Ecto neural progenitor cell (in vitro differentiated cells): ENCODE measurements at regions not wholly inside any gene's neighbourhood (a gene's known extent, or its start where the extent isn't known, plus 50 kb on each side); places are given as distances from the start of the nearest gene placed in this dataset.
"Not testable (repeated sequence)": the region's sequence is repeated elsewhere in the genome, so short reads cannot be mapped to it uniquely, and the experiment has no call there.

Experiments used
- DNase-seq: peaks from one replicate; pipeline ENCODE4 v3.0.0-alpha.2; 2018; ENCODE audit warnings: low spot score

GRCh38 chr14:56351861-56352260 is 227.7 kb upstream of the TMEM260 start:
- no peak for DNase-seq

DNA sequence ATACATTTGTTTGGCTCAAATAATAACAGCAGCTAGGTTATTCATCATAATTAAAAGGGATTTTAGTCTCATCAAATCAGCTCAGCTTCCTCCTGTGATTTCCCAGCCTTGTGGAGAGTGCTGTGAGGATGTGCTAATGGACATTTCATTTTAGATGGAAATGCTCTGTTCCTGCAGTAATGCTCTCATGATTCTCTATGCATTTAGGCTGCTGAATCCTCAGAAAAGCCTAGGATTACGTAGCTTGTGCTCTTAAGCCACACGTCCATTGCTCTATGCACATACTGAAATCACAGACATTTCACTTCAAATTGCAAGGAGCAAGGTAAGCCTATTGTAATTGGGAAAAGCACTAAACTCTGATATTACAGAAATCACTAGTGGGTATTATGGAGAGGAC is 226.6 kb upstream of the TMEM260 start:
- no peak for DNase-seq

DNA sequence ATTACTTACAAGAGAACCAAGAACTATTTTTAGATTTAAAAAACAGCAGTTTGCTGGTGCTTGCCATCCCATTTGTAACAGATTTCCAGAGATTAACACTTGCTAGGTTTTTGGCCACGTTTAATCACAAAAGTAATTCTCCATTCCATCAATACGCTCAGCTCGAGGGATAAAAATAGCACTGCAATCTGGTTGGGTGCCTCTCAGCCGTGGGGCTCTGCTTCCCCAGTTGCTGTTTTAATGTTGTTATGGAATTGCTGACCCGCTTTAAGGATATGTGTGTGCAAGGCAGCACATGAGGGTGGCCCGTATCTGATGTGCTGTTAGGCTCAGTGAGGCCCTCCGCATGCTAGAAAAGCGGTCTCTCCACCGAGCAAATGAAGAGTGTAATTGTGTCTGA is 222.2 kb upstream of the TMEM260 start:
- no peak for DNase-seq

- DNase-seq, result no peak
Observed at GRCh38 chr14:56358275-56358674, 221.3 kb upstream of the TMEM260 start.

- no peak for DNase-seq
Observed at GRCh38 chr14:56358851-56359614, 220.6 kb upstream of the TMEM260 start.

DNA sequence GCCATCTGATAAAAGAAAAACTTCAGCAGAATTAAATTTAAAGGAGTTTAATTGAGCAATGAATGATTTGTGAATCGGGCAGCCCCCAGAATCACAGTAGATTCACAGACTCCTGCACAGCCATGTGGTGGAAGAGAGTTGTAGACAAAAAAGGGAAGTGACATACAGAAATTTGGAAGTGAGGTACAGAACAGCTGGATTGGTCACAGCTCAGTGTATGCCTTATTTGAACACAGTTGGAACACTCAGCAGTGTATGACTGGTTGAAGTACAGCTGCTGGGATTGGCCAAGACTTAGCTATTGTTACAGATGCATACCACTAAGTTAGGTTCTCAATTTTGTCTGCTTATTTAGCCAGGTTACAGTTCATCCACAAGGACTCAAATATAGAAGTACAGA is 213.9 kb upstream of the TMEM260 start:
- DNase-seq, result not testable (repeated sequence)

DNA sequence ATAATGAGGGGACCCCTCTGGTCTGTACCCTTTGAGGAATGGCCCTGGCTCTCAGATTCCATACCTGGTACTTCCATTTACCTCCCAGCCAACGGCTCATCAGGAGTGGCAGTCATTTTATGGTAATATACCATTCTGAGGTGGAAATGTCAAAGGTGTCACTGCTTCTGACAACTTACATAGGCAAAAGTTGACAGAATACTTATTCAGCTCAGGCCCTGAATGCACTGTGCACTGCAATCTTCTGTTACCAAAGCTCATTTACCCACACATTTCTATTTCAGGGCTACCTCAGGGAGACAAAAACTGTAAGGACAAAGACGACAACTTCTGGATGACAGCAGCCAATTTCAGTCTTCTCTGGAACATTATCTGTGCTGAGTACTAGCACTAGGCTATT is 212.2 kb upstream of the TMEM260 start:
- DNase-seq, result no peak

DNA sequence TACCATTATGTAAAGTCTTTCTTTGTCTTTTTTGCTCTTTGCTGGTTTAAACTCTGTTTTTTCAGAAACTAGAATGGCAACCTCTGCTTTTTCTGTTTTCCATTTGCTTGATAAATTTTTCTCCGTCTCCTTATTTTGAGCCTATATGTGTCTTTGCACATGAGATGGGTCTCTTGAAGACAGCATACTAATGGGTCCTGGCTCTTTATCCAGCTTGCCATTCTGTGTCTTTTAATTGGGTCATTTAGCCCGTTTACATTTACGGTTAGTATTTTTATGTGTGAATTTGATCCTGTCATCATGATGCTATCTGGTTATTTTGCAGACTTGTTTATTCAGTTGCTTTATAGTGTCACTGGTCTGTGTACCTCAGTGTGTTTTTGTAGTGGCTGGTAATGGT is 207.9 kb upstream of the TMEM260 start:
- DNase-seq, result no peak

DNA sequence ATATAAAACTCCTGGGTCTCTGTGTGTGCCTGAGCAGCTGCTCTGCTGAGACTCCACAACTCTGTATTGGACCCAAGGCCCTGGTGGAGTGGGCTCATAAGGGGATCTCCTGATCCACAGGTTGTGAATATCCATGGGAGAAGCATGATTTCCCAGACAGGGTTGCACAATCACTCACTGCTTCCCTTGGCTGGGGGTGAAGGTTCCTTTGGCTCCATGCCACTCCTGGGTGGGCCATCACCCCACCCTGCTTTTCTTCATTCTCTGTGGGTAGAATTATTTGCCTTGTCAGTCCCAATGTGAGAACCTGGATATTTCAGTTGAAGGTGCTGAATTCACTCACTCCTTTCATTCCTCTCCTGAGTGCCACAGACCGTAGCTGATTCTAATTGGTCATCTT is 205.2 kb upstream of the TMEM260 start:
- no peak for DNase-seq

GRCh38 chr14:56378046-56378445 is 201.6 kb upstream of the TMEM260 start:
- no peak for DNase-seq

DNA sequence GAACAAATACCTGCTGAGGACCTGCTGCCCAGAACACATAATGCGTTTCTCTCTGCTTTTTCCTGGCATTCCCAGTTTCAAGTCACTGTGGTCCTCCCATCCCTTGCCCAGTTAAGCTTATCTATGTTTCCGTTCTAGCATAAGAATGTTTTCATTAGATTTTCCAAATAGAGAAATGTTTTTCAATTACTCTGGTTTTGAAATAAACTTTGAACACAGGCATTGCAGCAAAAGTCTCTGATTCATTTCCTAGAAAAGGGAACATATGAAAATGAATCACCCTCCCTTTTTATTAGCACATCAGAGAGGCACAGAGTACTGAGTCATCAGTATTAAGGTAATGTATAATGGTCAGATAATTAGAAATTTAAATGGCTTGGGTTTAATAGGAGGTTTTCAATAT is 201.1 kb upstream of the TMEM260 start:
- no peak for DNase-seq

DNA sequence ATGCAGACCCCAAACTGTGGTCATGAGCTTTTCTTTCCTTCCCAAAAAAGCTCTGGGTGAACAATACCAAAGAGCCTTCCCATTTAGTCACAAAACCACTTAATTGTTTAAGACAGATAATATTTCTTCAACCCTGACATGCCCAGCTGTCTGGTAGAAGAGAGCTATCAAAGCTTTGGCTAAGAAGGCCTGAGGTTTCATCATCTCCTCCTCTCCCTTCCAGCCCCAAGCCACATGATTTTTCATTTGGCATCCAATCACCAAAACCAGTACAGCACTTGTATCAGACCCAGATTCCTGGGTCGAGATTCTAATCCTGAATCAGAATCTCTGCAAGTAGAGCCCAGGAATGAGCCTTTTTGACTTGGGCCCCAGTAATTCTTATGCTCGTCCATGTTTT is 199.6 kb upstream of the TMEM260 start:
- DNase-seq, result no peak

- no peak for DNase-seq
Observed at GRCh38 chr14:56386024-56386423, 193.6 kb upstream of the TMEM260 start.

DNA sequence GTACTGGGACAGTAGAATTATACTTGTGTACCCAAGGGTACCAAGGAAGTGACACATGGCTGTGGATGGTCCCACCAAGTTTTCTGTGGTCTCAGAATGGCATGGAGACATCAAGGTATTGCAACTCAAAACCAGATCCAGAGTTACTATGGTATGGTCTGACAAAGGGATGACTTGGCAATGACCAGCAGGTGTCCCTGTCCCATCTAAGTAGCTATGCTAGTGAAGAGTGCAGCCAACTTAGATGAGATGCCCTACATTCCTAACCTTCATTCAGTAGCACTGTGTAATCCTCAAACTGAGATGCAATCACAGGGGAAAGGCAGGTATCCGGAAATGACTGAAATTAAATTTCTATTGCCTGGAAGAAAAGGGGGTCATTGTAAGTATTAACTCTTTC is 188.7 kb upstream of the TMEM260 start:
- DNase-seq, result no peak

- no peak for DNase-seq
Observed at GRCh38 chr14:56394826-56395530, 184.6 kb upstream of the TMEM260 start.

GRCh38 chr14:56400109-56400825 is 179.3 kb upstream of the TMEM260 start:
- no peak for DNase-seq

GRCh38 chr14:56412468-56413434 is 166.8 kb upstream of the TMEM260 start:
- no peak for DNase-seq

DNA sequence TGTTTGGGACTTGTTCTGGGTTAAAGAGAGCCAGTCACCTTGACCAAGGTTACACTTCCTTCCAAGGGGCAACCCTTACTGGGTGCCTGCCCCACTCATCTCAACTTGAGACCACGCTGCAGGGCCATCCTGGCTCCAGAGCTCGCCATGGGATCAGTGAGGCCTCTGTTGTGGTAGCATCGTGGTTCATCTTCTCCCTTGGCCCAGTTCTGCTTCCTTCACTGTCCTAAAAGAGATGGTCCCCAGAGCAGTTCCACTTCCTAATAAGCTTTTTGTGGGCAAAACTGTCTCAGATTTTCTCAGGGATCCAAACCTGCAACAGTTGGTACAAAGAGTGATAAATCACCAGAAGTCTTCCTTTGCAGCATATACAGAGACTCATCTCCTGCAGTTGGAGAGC is 165.9 kb upstream of the TMEM260 start:
- DNase-seq, result no peak

GRCh38 chr14:56414236-56414635 is 165.4 kb upstream of the TMEM260 start:
- DNase-seq, result no peak

- no peak for DNase-seq
Observed at GRCh38 chr14:56416213-56416612, 163.4 kb upstream of the TMEM260 start.

DNA sequence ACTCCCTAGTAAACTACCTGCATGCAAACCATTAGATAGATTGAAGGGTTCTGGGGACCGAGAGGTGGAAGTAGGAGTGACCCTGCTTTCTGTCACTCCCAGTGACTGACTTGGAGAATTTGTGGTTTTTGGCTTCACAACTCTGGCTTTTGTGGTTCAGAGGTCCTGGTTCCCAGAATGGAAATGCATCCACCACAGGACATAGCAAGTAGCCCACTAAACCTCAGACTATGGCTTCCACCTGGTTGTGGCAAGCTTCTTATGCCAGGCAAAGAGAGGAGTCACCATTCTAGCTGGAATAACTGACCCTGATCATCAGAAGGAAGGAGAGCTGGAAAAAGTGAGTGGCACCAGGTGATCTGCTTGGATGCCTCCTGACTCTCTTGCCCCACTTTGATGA is 162.4 kb upstream of the TMEM260 start:
- DNase-seq, result no peak

- DNase-seq, result no peak
Observed at GRCh38 chr14:56419750-56420149, 159.8 kb upstream of the TMEM260 start.
